ENCODE measurements at regions not wholly inside any gene's neighbourhood (a gene's known extent, or its start where the extent isn't known, plus 50 kb on each side); places are given as distances from the start of the nearest gene placed in this dataset.

DNA sequence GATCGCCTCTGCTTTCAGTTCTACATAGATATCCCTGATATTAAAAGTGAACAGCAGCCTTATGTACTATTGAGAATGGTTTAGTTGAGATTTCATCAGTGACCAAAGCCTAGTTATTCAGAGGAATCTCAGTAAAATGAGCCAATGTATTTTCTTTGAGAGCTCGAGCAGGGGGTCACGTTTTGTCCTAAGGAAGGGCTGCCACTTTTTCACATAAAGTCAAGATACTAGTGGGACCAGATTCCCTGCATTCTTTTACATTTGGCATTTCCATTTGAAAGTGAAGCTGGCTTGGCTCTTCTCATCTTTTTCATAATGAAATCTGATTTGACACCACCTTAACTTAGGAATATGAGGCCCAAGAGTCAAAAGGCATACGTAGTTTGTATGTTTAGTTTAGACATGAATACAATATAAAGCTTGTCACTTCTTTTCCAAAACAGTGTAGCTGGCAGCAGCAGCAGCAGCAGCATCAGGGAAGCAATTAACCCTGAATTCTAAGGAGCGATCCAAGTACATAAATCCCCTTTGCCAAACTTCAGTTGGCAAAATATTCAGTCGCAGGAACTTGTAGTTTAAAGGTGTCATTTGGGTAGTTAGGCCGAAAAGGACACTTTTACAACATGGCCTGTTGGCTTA lies 1752.2 kb upstream of the PCDH20 start:
- ATAC-seq (ENCODE audit: low read depth) (no peak), DNase-seq (ENCODE audit: low spot score in 2 of 2) (no peak)
- no peaks in the 10 kb centered on the region for H3K4me1 Mint-ChIP-seq
- H3K27ac Mint-ChIP-seq = no peak overlapping the region
- peaks cover 3% of the 10 kb centered on the region for H3K9me3 Mint-ChIP-seq
- no peaks in the 10 kb centered on the region for H3K36me3 Mint-ChIP-seq
- no peaks in the 10 kb centered on the region for H3K27me3 Mint-ChIP-seq
- H3K4me3 Mint-ChIP-seq = no peak overlapping the region

DNA sequence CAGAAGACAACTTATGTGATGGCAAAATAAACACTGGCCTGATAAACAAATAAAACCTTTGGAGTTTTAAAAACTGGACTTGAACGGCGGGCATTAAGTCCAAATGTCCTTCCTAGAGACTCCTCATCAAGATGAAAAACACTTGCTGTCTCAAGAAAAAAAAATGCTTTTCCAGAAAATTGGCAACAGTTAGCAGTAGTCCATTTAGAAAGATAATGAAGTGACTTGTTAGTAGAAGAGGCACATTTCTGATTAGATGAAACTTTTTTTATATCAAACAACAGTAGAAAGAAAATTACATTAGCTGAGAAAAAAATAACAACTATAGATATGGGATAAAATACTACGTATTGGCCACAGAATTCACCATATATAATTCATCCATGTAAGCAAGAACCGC lies 1750.7 kb upstream of the PCDH20 start:
- Mint-ChIP-seq H3K4me3 (no peak overlapping the region), H3K4me1 (no peaks in the 10 kb centered on the region), H3K27me3 (no peaks in the 10 kb centered on the region), H3K36me3 (no peaks in the 10 kb centered on the region), H3K9me3 (peaks cover 7% of the 10 kb centered on the region), H3K27ac (no peak overlapping the region)
- ATAC-seq (ENCODE audit: low read depth) (no peak), DNase-seq (ENCODE audit: low spot score in 2 of 2) (no peak)

DNA sequence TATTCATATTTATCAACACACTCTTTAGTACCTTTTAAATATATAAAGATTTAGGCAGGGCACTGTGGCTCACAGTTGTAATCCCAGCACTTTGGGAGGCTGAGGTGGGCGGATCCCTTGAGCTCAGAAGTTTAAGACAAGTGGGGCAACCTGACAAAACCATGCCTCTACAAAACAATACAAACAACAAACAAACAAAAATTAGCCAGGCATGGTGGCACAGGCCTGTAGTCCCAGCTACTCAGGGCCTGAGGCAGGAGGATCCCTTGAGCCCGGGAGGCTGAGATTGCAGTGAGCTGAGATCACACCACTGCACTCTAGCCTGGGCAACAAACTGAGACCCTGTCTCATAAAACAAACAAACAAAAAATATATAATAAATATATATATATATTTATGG lies 1748.3 kb upstream of the PCDH20 start:
- peaks cover 11% of the 10 kb centered on the region for H3K9me3 Mint-ChIP-seq
- ATAC-seq (ENCODE audit: low read depth) = no peak

DNA sequence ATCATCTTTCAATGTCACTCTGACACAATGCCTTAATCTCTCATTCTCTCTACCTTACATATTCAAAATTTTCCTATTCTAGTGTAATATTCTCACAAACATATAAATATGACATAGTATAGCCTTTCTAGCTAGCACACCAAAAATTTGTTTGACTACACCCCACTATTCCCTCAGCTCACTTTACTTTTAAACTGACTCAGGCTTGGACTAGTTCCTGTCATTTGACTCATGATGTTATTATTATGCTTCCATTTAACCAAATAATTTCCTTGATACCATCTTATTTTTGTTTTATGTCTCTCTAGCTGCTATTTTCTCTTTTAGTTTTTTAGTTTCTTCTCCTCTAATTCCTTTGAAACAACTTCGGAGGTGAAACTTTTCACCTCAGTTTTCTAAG lies 1745.6 kb upstream of the PCDH20 start:
- no peak overlapping the region for H3K27ac Mint-ChIP-seq
- H3K36me3 Mint-ChIP-seq = no peaks in the 10 kb centered on the region
- ATAC-seq (ENCODE audit: low read depth) (no peak), DNase-seq (ENCODE audit: low spot score in 2 of 2) (no peak)
- no peak overlapping the region for H3K4me3 Mint-ChIP-seq
- no peaks in the 10 kb centered on the region for H3K4me1 Mint-ChIP-seq
- no peaks in the 10 kb centered on the region for H3K27me3 Mint-ChIP-seq
- peaks cover 15% of the 10 kb centered on the region for H3K9me3 Mint-ChIP-seq

More for the DNA sequence above, 1748.3 kb upstream of the PCDH20 start:
- H3K27me3 Mint-ChIP-seq = no peaks in the 10 kb centered on the region
- no peaks in the 10 kb centered on the region for H3K4me1 Mint-ChIP-seq
- DNase-seq (ENCODE audit: low spot score in 2 of 2) = no peak
- no peak overlapping the region for H3K4me3 Mint-ChIP-seq
- no peaks in the 10 kb centered on the region for H3K36me3 Mint-ChIP-seq
- no peak overlapping the region for H3K27ac Mint-ChIP-seq

DNA sequence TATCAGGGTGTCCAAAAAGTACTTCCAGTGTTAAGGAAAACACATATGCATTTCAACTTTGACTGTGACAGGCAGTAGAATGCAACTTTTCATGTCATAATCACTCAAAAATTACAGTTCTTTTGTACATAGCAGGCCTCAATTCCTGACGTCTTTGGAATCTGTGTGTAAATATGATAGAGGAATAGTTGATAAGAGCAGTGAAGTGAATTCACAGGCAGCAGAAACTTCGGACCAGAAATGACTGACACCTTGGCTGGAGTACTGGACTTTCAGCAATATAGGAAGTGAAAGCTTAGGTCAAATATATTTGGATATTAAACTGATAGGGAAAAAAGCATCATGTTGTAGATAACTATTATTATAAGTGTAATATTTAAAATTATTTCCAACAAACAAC lies 1741.2 kb upstream of the PCDH20 start:
- no peak for DNase-seq (ENCODE audit: low spot score in 2 of 2)
- H3K4me1 Mint-ChIP-seq = no peaks in the 10 kb centered on the region
- no peak for ATAC-seq (ENCODE audit: low read depth)
- no peaks in the 10 kb centered on the region for H3K27me3 Mint-ChIP-seq
- no peak overlapping the region for H3K27ac Mint-ChIP-seq
- no peak overlapping the region for H3K4me3 Mint-ChIP-seq
- H3K9me3 Mint-ChIP-seq = peaks cover 13% of the 10 kb centered on the region
- no peaks in the 10 kb centered on the region for H3K36me3 Mint-ChIP-seq

DNA sequence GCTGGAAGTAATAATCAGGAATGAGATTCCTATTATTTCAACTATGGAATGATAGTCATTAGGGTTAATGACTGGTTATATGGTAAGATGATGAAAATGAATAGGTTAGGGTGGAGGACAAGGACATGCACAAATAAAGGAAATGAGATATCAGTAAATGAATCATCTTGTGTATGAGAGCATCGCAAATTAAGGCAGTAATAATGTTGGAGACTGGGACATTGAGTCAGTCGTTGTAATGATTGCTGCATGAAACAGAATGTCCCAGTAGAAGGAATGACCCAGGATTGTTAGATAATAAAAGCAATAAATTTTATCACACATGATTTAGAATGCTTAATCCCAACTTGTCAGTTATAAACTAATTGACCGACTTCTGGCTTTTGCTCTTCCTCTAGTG lies 1733.7 kb upstream of the PCDH20 start:
- DNase-seq (ENCODE audit: low spot score in 2 of 2) (no peak), ATAC-seq (ENCODE audit: low read depth) (no peak)
- H3K27ac Mint-ChIP-seq = no peak overlapping the region
- no peaks in the 10 kb centered on the region for H3K27me3 Mint-ChIP-seq
- H3K9me3 Mint-ChIP-seq = peaks cover 8% of the 10 kb centered on the region
- H3K36me3 Mint-ChIP-seq = no peaks in the 10 kb centered on the region
- H3K4me1 Mint-ChIP-seq = no peaks in the 10 kb centered on the region
- no peak overlapping the region for H3K4me3 Mint-ChIP-seq

DNA sequence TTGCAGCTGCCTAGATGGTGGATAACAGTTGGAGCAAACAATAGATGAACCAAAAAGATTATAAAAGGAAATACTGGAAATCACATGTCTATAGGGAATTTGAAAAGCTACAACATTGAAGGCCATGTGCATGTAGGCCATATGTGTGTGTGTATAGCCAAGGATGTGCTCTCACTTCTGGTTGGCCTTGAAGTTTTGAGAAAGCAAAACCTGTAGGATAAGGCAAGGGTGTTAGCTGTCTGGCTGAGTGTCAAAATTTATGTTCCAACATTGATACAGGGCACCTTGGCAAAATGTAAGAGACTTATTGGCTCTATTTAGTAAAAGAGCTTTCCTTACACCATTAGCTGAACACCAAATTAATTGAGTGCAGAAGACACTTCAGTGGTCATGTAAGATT lies 1723.6 kb upstream of the PCDH20 start:
- Mint-ChIP-seq H3K9me3 (peaks cover 14% of the 10 kb centered on the region), H3K4me1 (no peaks in the 10 kb centered on the region), H3K36me3 (no peaks in the 10 kb centered on the region), H3K4me3 (no peak overlapping the region), H3K27me3 (no peaks in the 10 kb centered on the region), H3K27ac (no peak overlapping the region)
- no peak for ATAC-seq (ENCODE audit: low read depth)
- DNase-seq (ENCODE audit: low spot score in 2 of 2) = no peak

DNA sequence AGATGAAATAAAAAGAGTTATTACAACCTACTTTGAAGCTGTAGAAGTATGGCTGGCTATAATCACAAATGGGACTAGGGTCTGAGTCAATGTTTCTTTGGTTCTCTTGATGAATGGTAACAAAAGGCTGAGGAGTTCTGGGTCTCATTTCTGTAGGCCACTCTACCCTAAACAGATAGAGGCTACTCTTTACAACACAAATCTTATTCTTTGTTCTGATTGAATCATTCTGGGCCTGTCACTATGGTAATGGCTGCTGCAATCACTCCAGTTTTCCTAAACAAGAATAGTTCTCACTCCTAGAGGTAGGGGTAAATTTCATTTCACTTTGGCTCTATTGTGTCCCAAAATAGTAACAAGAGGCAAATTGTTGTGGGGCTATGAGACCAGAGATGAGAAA lies 1714.3 kb upstream of the PCDH20 start:
- no peak overlapping the region for H3K4me3 Mint-ChIP-seq
- no peak for ATAC-seq (ENCODE audit: low read depth)
- no peak for DNase-seq (ENCODE audit: low spot score in 2 of 2)
- peaks cover 3% of the 10 kb centered on the region for H3K9me3 Mint-ChIP-seq
- H3K27me3 Mint-ChIP-seq = no peaks in the 10 kb centered on the region
- no peaks in the 10 kb centered on the region for H3K36me3 Mint-ChIP-seq
- H3K27ac Mint-ChIP-seq = no peak overlapping the region
- H3K4me1 Mint-ChIP-seq = no peaks in the 10 kb centered on the region

DNA sequence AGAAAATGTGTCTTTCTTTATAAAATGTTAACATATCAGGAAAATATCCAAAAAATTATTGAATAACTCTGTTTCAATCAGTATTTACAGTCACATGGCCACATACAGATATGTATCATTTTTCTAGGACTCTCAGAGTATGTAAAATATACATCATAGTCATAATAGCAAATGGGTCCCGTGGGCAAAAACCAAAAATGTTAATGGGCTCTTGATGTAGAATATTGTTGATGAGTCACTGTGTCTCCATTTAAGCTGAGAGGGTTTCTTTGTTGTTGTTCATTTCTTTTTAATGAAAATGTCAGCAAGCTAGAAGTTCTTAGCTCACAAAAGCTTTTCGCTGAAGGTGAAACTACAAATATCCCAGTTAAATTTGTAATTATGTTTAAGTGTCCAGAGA lies 1713.1 kb upstream of the PCDH20 start:
- Mint-ChIP-seq H3K27ac (no peak overlapping the region), H3K27me3 (no peaks in the 10 kb centered on the region), H3K4me3 (no peak overlapping the region), H3K36me3 (no peaks in the 10 kb centered on the region), H3K4me1 (no peaks in the 10 kb centered on the region), H3K9me3 (peaks cover 3% of the 10 kb centered on the region)
- ATAC-seq (ENCODE audit: low read depth) (no peak), DNase-seq (ENCODE audit: low spot score in 2 of 2) (no peak)

DNA sequence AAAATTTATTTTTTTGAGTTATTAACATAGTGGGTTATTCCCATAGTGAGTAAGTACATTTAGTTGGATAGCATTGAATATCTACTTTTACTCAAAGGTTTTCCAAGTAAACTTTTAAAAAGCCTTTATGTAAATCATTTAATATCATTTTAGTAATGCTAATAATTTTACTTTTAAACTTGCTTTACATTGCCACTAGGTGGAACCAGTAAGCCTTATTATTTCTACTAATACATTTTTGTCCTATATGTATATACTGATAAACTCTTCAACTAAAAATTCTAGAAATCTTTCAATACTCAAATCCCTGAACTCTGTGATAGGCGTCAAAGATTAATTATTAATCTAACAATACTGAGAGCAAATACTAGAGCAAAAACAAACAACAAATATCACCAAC lies 1709.2 kb upstream of the PCDH20 start:
- H3K4me1 Mint-ChIP-seq = no peaks in the 10 kb centered on the region
- no peaks in the 10 kb centered on the region for H3K9me3 Mint-ChIP-seq
- no peaks in the 10 kb centered on the region for H3K36me3 Mint-ChIP-seq
- no peaks in the 10 kb centered on the region for H3K27me3 Mint-ChIP-seq
- DNase-seq (ENCODE audit: low spot score in 2 of 2) (no peak), ATAC-seq (ENCODE audit: low read depth) (no peak)
- H3K4me3 Mint-ChIP-seq = no peak overlapping the region
- H3K27ac Mint-ChIP-seq = no peak overlapping the region

DNA sequence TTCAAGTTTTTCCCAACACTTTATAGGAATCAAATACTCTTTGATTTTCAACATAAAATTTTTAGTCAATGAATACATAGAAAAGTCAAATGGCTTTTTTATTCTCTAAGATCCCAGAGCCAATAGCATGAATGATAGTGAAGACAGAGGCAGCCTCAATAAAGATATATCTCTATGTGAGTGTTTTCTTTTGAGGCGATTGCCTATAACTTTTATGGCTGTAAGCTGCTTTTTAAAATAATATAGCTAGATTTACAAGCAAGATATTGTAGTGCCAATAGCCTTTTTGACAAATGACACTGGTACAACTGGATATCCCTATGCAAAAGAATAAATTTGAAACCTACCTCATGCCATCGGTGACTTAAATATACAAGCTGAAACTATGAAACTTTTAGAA lies 1705.2 kb upstream of the PCDH20 start:
- Mint-ChIP-seq H3K4me3 (no peak overlapping the region), H3K27ac (no peak overlapping the region)

DNA sequence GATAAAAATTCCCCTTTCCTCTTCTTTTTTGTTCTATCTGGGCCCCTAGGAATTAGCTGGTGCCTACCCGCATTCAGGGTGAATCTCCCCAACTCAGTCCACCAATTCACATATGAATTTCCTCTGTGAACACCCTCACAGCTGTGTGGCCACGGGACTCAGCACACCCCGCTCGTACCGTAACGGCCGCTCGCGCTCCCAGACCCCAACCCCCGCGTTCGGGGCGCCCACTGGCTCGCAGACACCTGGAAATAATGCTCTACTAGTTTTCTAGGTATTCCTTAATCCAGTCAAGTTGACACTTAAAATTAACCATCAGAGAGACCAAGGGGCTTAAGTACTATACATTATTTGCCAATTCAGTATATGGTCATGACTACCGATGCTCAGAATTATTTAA lies 1702.1 kb upstream of the PCDH20 start:
- Mint-ChIP-seq H3K27me3 (no peaks in the 10 kb centered on the region), H3K4me1 (no peaks in the 10 kb centered on the region), H3K36me3 (no peaks in the 10 kb centered on the region), H3K27ac (no peak overlapping the region), H3K4me3 (no peak overlapping the region), H3K9me3 (peaks cover 2% of the 10 kb centered on the region)
- DNase-seq (ENCODE audit: low spot score in 2 of 2) (no peak), ATAC-seq (ENCODE audit: low read depth) (no peak)

More for the DNA sequence above, 1705.2 kb upstream of the PCDH20 start:
- DNase-seq (ENCODE audit: low spot score in 2 of 2) (no peak), ATAC-seq (ENCODE audit: low read depth) (no peak)
- H3K27me3 Mint-ChIP-seq = no peaks in the 10 kb centered on the region
- no peaks in the 10 kb centered on the region for H3K4me1 Mint-ChIP-seq
- no peaks in the 10 kb centered on the region for H3K9me3 Mint-ChIP-seq
- H3K36me3 Mint-ChIP-seq = no peaks in the 10 kb centered on the region

DNA sequence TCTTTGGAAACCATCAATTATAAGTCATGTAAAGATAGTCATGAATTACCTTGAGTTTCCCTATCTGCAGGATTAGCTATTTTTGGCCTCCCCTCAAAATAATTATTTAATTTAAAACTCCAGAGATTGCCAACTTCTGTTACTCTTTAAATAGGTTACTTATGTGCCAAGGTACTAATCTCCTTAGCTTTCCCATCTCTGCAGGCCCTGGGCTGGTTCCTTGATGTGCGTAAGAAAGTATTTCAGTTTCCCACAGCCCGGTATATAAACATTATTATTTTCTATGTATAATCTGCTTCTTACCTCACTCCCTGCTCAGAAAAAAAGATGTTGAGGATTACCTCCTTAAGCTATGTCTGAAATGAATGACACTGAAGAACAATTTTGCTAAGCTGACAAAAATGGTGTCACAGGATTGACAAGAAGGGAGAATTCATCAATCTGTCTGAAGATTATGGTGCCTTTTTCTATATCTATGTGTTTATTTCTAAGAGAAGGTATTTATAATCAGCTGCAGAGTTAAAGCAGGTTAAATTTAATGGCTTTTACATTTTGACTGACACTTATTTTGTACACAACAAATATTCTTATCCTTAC lies 1697.2 kb upstream of the PCDH20 start:
- Mint-ChIP-seq H3K27ac (no peak overlapping the region), H3K4me3 (no peak overlapping the region), H3K27me3 (no peaks in the 10 kb centered on the region), H3K9me3 (peaks cover 4% of the 10 kb centered on the region), H3K4me1 (no peaks in the 10 kb centered on the region), H3K36me3 (no peaks in the 10 kb centered on the region)
- ATAC-seq (ENCODE audit: low read depth) = no peak
- DNase-seq (ENCODE audit: low spot score in 2 of 2) = no peak

DNA sequence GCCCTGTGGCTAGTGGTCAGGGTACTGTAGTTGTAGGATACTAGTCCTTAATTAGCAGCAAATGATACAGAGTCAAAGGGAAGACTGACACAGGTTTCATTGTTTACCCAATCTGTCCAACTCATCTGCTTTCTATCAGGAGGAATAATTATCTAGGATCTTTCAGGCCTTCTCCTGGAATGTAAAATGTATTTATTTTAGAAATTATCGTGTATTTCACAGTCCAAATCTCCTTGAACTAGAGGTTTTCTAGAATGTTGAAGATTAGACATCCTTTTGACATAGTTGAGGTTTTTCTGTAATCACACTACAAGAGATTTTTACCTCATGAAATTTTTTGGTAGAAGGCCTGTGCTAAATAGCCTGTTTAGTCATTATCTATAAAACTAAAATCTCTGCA lies 1694.8 kb upstream of the PCDH20 start:
- no peaks in the 10 kb centered on the region for H3K4me1 Mint-ChIP-seq
- ATAC-seq (ENCODE audit: low read depth) (no peak), DNase-seq (ENCODE audit: low spot score in 2 of 2) (no peak)
- H3K9me3 Mint-ChIP-seq = peaks cover 5% of the 10 kb centered on the region
- no peaks in the 10 kb centered on the region for H3K27me3 Mint-ChIP-seq
- H3K36me3 Mint-ChIP-seq = no peaks in the 10 kb centered on the region
- no peak overlapping the region for H3K4me3 Mint-ChIP-seq
- no peak overlapping the region for H3K27ac Mint-ChIP-seq

DNA sequence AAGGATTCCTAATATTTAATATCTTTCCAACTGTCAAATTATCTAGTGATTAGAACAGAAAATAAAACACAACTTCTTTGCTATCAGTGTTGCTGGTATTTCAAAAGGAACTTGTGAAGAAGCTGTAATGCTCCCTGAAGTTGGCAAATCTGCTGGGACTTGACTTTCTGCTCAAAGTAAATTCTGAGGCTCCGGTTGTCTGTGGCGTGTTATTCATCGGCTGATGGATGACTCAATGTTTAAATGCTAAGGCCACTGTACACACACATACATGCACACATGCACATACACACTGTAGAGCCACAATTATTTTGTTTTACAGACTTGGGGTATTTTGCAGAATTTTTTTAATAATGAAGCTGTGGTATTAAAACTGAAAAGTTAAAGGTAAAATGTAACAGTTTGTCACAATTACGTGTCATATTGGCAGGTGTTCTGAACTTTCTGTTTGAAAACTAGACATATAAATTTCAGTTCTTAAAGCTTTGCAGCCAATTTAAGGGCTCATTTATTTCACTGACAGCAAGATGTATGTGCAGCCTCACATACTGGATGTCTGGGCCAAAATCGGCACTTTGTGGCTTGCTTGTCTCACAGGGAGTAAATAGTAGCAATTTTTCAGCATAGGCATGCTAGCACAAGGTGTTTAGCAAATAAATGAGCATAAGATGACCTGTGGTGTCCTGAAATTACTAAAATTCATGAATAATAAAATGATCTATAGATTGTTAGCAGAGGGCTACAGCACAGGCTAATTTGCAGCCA lies 1691.7 kb upstream of the PCDH20 start:
- Mint-ChIP-seq H3K27ac (no peak overlapping the region), H3K27me3 (no peaks in the 10 kb centered on the region), H3K4me3 (no peak overlapping the region), H3K4me1 (no peaks in the 10 kb centered on the region), H3K36me3 (no peaks in the 10 kb centered on the region), H3K9me3 (peaks cover 3% of the 10 kb centered on the region)
- ATAC-seq (ENCODE audit: low read depth) = no peak
- no peak for DNase-seq (ENCODE audit: low spot score in 2 of 2)

Data from memory B cell (primary cell).